Smooth muscle cell (in vitro differentiated cells): ENCODE measurements at regions not wholly inside any gene's neighbourhood (a gene's known extent, or its start where the extent isn't known, plus 50 kb on each side); places are given as distances from the start of the nearest gene placed in this dataset.

ENCODE experiments used
- DNase-seq: peaks from one replicate; lab custom pipeline; 2025; ENCODE audit not compliant: unreplicated experiment; lab: John Stamatoyannopoulos, UW
- H2AFZ ChIP-seq: fragments of 200-600 bp; sonication (generic); 2 replicates; pipeline ENCODE4 v1.6.0; 2016; ENCODE audit warnings: antibody characterized with exemption, low read depth, mild to moderate bottlenecking
- H3F3A ChIP-seq: fragments of 200-600 bp; sonication (generic); 2 replicates; pipeline ENCODE4 v1.6.0; 2017; ENCODE audit warnings: antibody characterized with exemption, low read depth
- H3K27ac ChIP-seq: fragments of 200-600 bp; sonication (generic); 2 replicates; pipeline ENCODE4 v1.5.1; 2016; ENCODE audit warnings: low read depth, mild to moderate bottlenecking
- H3K27me3 ChIP-seq: fragments of 200-600 bp; sonication (generic); 2 replicates; pipeline ENCODE4 v1.6.1; 2016; ENCODE audit warnings: low read depth, mild to moderate bottlenecking
- H3K36me3 ChIP-seq: fragments of 200-600 bp; sonication (generic); 2 replicates; pipeline ENCODE4 v1.5.1; 2016; ENCODE audit warnings: low read depth
- H3K4me1 ChIP-seq: fragments of 200-600 bp; sonication (generic); 2 replicates; pipeline ENCODE4 v1.5.1; 2016; ENCODE audit warnings: low read depth
- H3K4me2 ChIP-seq: fragments of 200-600 bp; sonication (generic); 2 replicates; pipeline ENCODE4 v1.6.0; 2016; ENCODE audit warnings: mild to moderate bottlenecking
- H3K4me3 ChIP-seq: fragments of 200-600 bp; sonication (generic); 2 replicates; pipeline ENCODE4 v1.5.1; 2016; ENCODE audit warnings: mild to moderate bottlenecking
- H3K79me2 ChIP-seq: fragments of 200-600 bp; sonication (generic); 2 replicates; pipeline ENCODE4 v1.6.0; 2016; ENCODE audit warnings: low read depth, mild to moderate bottlenecking
- H3K9ac ChIP-seq: fragments of 200-600 bp; sonication (generic); 2 replicates; pipeline ENCODE4 v1.6.0; 2016; ENCODE audit warnings: low read depth
- H3K9me3 ChIP-seq: fragments of 200-600 bp; sonication (generic); replicated peaks from 2 replicates; pipeline ENCODE4 v1.5.1; 2016; ENCODE audit warnings: low read depth
- H4K20me1 ChIP-seq: fragments of 200-600 bp; sonication (generic); 2 replicates; pipeline ENCODE4 v1.6.0; 2016; ENCODE audit warnings: low read depth
- CTCF ChIP-seq: fragments of 200-600 bp; sonication (generic); IDR thresholded peaks from 2 replicates; pipeline ENCODE4 v1.5.1; 2017; ENCODE audit warnings: borderline replicate concordance, mild to moderate bottlenecking, antibody characterized with exemption; ENCODE audit not compliant: insufficient read depth, poor library complexity, severe bottlenecking
- WGBS: methylation state at CpG from one replicate; pipeline ENCODE4 v1.1.7; 2016; ENCODE audit warnings: low lambda C conversion rate; 5-methylcytosine and 5-hydroxymethylcytosine counted together

DNA sequence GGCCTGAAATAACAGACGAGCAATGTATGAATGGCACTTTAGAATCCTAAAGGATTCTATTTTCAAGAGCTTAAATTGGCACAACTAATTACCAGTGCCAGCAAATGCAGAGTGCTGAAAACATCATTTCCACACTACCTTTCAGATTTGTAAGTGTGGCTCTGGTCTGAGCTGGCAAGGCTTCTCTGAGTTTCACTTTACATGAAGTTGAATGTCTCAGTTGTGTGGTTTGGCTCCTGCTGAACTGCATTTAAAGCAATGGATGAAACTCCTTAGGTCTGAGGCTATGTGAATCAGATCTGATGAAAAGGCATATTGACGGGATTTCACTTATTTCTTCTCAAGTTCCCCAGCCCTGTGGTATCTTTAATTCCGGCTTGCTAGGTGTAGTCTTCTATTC, 114.8 kb upstream of the PTGFR start:
- no peak for TF ChIP-seq CTCF
- Histone ChIP-seq H3K9me3 (no peaks in the 10 kb centered on the region), H3K4me2 (no peak overlapping the region), H3K9ac (no peak overlapping the region), H2AFZ (no peak overlapping the region), H3K27me3 (no peaks in the 10 kb centered on the region), H3K27ac (no peak overlapping the region), H3K36me3 (no peaks in the 10 kb centered on the region), H3F3A (no peaks in the 10 kb centered on the region), H3K79me2 (no peaks in the 10 kb centered on the region), H3K4me3 (no peak overlapping the region), H3K4me1 (no peaks in the 10 kb centered on the region), H4K20me1 (no peaks in the 10 kb centered on the region)
- WGBS: 83% methylated on average over 3 of the region's 3 CpGs
- no peak for DNase-seq

DNA sequence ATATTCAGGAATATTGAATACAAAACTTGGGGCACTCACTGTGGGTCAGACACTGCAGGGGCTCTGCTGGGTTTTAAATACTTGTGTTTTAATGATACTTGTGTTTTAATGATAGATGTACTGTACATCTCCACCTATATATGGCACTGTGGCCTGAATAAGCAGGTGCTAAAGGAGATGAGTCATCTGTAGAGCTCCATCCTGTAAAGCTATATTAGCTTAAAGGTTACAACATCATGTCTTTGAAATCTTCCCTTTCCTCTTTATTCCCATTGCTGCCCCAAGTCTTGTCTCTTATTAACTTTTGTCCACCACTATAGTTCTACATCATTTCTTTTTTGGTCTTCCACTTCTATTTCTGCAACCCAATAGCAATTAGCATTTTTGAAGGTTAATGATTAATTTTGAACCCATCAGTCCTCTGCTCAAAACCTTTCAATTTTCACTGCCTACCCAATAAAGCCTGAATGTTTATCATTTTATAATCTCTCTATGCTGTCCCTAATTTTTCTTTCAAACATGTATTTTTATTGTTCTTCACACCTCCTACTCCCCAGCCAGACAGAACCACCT, 113.3 kb upstream of the PTGFR start:
- Histone ChIP-seq H3K79me2 (no peaks in the 10 kb centered on the region), H3K9me3 (no peaks in the 10 kb centered on the region), H3K4me3 (no peak overlapping the region), H3K9ac (no peak overlapping the region), H3K27me3 (no peaks in the 10 kb centered on the region), H3K27ac (no peak overlapping the region), H4K20me1 (no peaks in the 10 kb centered on the region), H3K4me1 (no peaks in the 10 kb centered on the region), H3K36me3 (no peaks in the 10 kb centered on the region), H3F3A (no peaks in the 10 kb centered on the region), H2AFZ (no peak overlapping the region), H3K4me2 (no peak overlapping the region)
- no peak for TF ChIP-seq CTCF
- no peak for DNase-seq

DNA sequence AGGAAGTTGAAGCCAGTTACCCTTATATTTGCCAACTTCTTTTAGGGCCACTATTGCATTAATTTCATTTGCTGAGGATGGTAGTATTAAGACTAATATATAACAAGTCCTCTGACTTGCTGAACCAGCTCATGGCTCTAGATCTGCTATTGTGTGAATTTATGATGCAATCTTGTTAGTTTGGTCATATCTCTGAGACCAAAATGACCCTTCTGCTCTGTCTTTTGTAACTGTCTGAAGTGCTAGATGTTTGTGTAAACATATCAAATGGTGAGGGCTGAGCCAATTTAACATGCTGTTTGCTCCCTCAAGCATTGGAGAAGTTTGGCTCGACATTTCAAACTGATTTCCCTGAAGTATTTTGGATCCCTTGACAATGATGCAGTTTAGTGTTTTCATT, 106.9 kb upstream of the PTGFR start:
- Histone ChIP-seq H3K4me2 (no peak overlapping the region), H3K79me2 (no peaks in the 10 kb centered on the region), H3K4me1 (no peaks in the 10 kb centered on the region), H3F3A (no peaks in the 10 kb centered on the region), H3K36me3 (no peaks in the 10 kb centered on the region), H4K20me1 (no peaks in the 10 kb centered on the region), H3K9me3 (no peaks in the 10 kb centered on the region), H3K27ac (no peak overlapping the region), H3K27me3 (no peaks in the 10 kb centered on the region), H3K4me3 (no peak overlapping the region), H3K9ac (no peak overlapping the region), H2AFZ (no peak overlapping the region)
- no peak for TF ChIP-seq CTCF
- no peak for DNase-seq
- 61% methylated on average over 1 of the region's 1 CpG for WGBS

GRCh38 chr1:78385744-78386462, 104.9 kb upstream of the PTGFR start:
- no peaks in the 10 kb centered on the region for H3K79me2 ChIP-seq
- DNase-seq: no peak
- H4K20me1 ChIP-seq: no peaks in the 10 kb centered on the region
- no peaks in the 10 kb centered on the region for H3F3A ChIP-seq
- H3K9me3 ChIP-seq: no peaks in the 10 kb centered on the region
- H3K36me3 ChIP-seq: no peaks in the 10 kb centered on the region
- no peak overlapping the region for H3K27ac ChIP-seq
- no peak overlapping the region for H3K4me3 ChIP-seq
- H3K9ac ChIP-seq: no peak overlapping the region
- 63% methylated on average over 1 of the region's 1 CpG for WGBS
- H3K4me1 ChIP-seq: no peaks in the 10 kb centered on the region
- no peaks in the 10 kb centered on the region for H3K27me3 ChIP-seq
- no peak for TF ChIP-seq CTCF
- no peak overlapping the region for H3K4me2 ChIP-seq
- no peak overlapping the region for H2AFZ ChIP-seq
